ENCODE measurements at regions not wholly inside any gene's neighbourhood (a gene's known extent, or its start where the extent isn't known, plus 50 kb on each side); places are given as distances from the start of the nearest gene placed in this dataset.
A peak's percentile ranks its signal among the peaks of the same experiment; 100 is the strongest.

DNA sequence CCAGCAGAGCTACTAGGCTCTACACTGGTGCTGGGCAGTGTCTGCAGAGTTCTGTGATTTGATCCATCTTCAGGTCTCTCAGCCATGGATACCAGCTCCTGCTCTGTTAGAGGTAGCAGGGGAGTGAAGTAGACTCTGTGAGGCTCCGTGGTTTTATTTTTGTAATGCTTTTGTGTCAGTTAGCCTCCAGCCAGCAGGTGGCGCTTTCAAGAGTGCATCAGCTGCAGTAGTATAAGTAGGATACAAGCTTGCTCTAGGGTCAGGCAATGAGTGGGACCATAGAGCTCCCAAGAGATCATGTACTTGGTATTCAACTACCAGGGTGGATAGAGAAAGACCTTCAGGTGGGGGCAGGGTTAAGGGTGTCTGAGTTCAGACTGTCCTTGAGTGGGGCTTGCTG is 362.5 kb upstream of the TRAM1L1 start:
- DNase-seq = peak; percentile 7

- DNase-seq = no peak
Observed at GRCh38 chr4:117455088-117455487, 369.7 kb upstream of the TRAM1L1 start.

GRCh38 chr4:117466388-117466787 is 381.0 kb upstream of the TRAM1L1 start:
- DNase-seq = no peak

GRCh38 chr4:117467404-117467803 is 382.0 kb upstream of the TRAM1L1 start:
- no peak for DNase-seq

GRCh38 chr4:117474987-117475386 is 389.6 kb upstream of the TRAM1L1 start:
- DNase-seq = no peak

- DNase-seq = no peak
Observed at GRCh38 chr4:117477925-117478324, 392.5 kb upstream of the TRAM1L1 start.

- DNase-seq = no peak
Observed at GRCh38 chr4:117478702-117479101, 393.3 kb upstream of the TRAM1L1 start.

DNA sequence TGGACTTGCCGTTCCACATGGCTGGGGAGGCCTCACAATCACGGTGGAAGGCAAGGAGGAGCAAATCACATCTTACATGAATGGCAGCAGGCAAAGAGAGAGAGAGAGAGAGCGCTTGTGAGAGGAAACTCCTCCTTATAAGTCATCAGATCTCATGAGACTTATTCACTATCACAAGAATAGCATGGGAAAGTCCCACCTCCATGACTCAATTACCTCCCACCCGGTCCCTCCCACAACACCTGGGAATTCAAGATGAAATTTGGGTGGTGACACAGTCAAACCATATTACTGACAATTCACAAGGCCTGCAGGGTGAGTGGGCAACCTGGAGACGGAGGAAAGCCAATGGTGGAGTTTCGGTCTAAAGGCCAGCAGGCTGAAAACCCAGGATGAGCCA is 394.3 kb upstream of the TRAM1L1 start:
- no peak for DNase-seq

GRCh38 chr4:117481742-117482141 is 396.4 kb upstream of the TRAM1L1 start:
- no peak for DNase-seq

DNA sequence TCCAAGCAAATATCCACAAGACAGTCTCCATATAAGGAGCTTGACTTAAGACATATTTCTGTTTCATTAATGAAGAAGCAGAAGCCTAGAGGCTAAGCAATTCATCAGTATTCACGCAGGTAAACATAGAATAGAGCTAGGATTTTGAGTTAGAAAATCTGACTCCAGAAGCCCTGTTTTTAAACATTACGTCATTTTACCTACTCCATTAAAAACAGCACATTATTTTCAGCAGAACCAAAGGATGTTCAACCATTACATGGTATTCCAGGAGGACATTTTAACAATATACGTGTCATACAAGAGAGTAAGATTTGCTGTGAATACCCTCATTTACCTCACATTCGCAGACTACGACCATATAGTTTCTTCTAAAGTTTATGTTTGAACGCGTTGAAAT is 403.3 kb upstream of the TRAM1L1 start:
- DNase-seq = no peak

DNA sequence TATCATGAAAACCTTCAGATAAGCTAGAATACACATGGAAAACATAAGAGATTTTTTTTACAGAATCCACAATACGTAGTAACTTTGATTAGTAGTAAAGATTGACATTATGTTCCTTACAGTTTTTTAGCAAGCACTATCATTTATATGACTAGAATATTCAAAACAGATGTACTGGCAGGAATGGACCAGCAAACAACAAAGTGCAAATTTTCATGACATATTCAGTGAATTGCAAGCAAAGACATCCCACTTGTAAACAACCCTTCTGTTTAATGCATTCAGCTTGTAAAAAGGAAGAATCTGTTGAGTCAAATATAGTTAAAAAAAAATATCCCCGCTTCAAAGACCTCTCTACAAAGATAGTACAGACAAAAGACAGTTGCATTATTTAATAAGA is 403.7 kb upstream of the TRAM1L1 start:
- no peak for DNase-seq

DNA sequence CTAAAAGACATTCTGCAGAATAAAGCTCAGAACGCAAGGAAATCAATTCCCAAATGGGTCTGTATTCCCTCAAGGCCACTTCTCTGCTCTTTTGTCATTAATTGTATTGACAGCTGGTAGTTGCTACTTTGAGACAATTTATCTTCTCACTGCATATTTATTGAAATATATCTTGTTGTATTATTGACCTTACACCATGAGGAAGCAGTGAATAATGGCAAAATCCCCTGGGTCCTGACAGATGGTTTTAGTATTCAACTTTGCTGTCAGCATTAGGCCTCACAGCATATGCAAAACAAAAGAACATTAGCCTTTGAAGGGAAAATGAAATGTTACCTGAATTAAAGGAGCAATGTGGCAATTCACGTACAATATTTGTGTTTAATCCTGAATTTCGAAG is 406.1 kb upstream of the TRAM1L1 start:
- DNase-seq = no peak

- DNase-seq = no peak
Observed at GRCh38 chr4:117495802-117496201, 410.4 kb upstream of the TRAM1L1 start.

DNA sequence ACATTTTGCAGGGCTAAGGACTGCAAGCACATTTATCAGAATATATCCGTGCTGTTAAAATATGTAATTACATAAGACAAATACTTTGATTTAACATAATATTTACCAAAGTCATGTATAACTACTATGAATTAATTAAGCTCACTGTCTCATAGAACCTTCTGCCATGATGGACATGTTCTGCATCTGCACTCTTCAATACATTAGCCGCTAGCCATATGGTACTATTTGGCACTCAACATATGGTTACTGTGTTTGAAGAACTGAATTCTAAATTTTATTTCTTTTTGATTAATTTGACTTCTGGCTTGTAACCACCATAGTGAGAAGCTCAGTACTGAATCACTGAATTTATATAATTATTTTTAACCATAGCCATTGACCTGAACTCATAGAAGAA is 427.0 kb upstream of the TRAM1L1 start:
- DNase-seq = no peak

DNA sequence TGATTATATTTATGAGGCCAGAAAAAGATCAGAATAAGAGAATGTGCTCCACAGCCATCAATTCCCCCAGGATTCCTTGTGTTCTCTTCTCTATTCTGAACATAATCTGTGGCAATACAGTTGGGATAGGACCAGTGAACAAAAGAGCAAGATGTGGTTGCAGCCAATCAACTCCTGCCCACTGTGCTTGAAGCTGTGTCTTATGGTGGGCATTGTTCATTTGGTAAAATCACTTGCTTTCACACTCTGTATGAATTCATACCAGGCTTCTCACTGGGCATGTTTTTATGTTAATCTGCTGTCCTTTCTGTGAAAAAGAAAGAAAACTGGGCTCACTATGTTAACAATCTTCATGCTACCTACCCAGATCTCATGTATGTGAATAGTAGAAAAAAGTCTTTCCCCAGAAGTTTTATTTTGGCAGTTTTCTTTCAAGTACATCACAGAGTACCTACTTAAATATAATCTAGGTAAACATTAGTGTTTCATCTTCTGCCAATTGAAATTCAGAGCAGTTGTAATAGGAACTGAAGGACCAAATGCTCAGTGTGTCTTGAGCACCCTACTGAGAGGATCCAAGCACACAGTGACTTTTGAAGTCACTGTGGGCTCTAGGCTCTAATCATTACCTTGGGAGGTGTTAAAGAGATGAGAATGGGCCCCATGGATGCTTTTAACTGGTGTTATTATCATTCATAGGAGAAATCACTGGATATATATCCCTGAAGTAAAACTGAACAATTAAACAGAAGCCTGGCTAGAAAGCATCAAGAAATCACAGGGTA is 429.2 kb upstream of the TRAM1L1 start:
- no peak for DNase-seq

- no peak for DNase-seq
Observed at GRCh38 chr4:117515921-117516320, 430.5 kb upstream of the TRAM1L1 start.

GRCh38 chr4:117527601-117528000 is 442.2 kb upstream of the TRAM1L1 start:
- no peak for DNase-seq

GRCh38 chr4:117529401-117529800 is 444.0 kb upstream of the TRAM1L1 start:
- no peak for DNase-seq

GRCh38 chr4:117533501-117533900 is 448.1 kb upstream of the TRAM1L1 start:
- DNase-seq = no peak

DNA sequence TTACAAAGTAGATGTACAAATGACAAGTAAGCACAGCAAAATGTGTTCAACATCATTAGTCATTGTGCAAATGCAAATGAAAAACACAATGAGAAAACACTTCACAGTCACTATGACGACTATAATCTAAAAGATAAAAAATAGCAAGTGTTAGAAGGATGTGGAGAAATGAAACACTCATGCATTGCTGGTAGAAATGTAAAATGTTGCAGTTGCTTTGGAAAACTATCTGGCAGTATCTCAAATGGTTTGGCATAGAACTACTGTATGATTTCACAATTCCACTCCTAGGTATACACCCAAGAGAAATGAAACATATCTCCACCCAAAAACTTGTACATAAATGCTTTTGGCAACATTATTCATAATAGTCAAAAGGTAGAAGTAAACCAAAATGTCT is 459.7 kb upstream of the TRAM1L1 start:
- no peak for DNase-seq

DNA sequence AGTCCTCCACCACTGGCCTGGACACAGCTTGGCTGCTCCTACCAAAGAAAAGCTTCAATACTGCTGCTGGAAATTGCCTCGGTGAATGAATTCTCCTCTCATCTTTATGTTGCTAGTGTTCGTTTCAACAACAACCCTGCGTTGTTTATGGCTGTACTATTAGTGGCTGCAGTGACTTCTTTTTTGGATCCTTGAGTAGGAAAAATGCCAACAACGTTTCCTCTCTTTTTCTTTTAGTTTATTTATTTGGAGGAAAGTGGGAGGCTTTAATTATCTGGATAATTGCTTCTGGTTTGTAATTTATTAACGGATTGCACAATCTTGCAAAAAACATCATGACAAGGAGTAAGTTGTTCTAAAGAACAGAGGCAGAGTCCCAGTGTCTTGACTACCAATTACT is 464.1 kb upstream of the TRAM1L1 start:
- DNase-seq = no peak

DNA sequence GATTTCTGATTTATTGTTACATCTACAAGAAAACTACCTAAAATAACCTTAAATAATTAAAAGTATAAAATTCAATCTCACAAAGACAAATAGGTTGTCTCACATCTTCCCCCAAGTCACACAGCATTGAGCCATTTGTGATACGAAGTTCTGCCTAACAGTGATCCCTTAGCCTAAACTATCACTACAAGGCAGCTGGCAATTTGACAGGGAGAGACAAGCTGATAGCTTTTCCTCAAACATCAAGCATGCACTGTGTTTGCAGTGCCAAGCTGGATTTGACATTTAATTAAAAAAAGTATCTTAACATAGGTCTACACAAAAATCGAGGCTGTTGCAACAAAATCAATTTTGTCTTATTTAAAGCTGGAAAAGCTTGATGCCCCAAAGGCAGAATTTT is 464.7 kb upstream of the TRAM1L1 start:
- DNase-seq = no peak

DNA sequence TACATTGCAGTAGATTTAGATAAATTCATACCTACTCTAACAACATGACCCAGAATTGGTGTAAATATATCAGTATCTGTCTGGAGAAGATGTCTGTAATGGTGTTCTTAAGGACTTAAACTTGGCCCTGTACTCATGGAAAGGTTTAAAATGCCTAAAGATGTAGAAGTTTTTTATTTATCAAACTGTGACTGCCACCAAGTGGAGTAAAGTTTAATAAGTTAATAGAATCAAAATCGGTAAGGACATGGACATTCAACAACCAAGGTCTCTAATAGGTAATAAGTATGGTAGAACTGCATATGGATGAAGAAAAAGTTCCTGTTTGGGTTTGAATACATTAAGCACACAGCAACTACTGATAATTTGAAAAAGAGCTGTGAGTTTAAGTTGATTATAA is 474.0 kb upstream of the NDST3 start:
- no peak for DNase-seq

GRCh38 chr4:117574085-117574484 is 460.2 kb upstream of the NDST3 start:
- no peak for DNase-seq

DNA sequence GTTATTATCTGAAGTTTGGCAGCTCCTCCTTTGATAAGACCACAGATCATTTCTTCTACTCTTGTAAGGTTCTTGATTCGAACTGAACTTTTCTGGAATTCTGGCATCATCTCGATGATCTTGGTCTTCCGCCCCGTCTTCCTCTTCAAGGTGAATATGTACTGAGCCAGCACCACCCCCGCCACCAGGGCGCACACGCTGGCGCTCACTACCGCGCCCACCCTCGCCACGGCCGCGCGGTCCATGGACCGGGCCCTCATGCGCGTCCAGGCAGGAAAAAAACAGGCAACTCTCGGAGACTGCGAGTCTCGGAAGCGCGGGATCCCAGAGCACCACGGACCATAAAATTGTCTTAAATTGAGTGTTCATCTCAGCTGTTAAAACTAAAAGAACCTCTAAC is 458.4 kb upstream of the NDST3 start:
- DNase-seq = no peak

All from MV-4-11 (cell line).